Small intestine (tissue), 7 donors: ENCODE measurements at regions not wholly inside any gene's neighbourhood (a gene's known extent, or its start where the extent isn't known, plus 50 kb on each side); places are given as distances from the start of the nearest gene placed in this dataset.

Experiments used
- DNase-seq, 2 donors: peaks; one replicate each; pipeline versions ENCODE4 v3.0.0 to v3.0.0-alpha.2; 2013
- FAIRE-seq: peaks from 2 replicates; lab custom pipeline; 2012; peaks lifted over from hg19 to GRCh38; lab: Jason Lieb, UNC
- H3K27ac ChIP-seq, 3 donors: one replicate each; pipeline ENCODE4 v1.5.1; 2013; ENCODE audit warnings: low read length in 2 of 3, mild to moderate bottlenecking in 2 of 3, control low read depth in 1 of 3, inconsistent platforms in 1 of 3, low read depth in 1 of 3, moderate library complexity in 1 of 3
- H3K27me3 ChIP-seq, 3 donors: one replicate each; pipeline ENCODE4 v1.6.1; 2013; ENCODE audit warnings: low read length in 3 of 3, inconsistent platforms in 1 of 3; ENCODE audit not compliant: control insufficient read depth in 3 of 3, insufficient read depth in 3 of 3
- H3K36me3 ChIP-seq, 3 donors: one replicate each; pipeline ENCODE4 v1.6.1; 2013; ENCODE audit warnings: low read length in 3 of 3, inconsistent platforms in 1 of 3, low read depth in 1 of 3, mild to moderate bottlenecking in 1 of 3, moderate library complexity in 1 of 3; ENCODE audit not compliant: control insufficient read depth in 3 of 3, insufficient read depth in 2 of 3
- H3K4me1 ChIP-seq, 3 donors: one replicate each; pipeline ENCODE4 v1.6.1; 2013; ENCODE audit warnings: low read length in 2 of 3, inconsistent platforms in 1 of 3, low read depth in 1 of 3, mild to moderate bottlenecking in 1 of 3, moderate library complexity in 1 of 3; ENCODE audit not compliant: control insufficient read depth in 3 of 3, insufficient read depth in 2 of 3
- H3K4me3 ChIP-seq, 3 donors: one replicate each; pipeline ENCODE4 v1.5.1; 2013; ENCODE audit warnings: low read length in 3 of 3, control low read depth in 1 of 3, inconsistent platforms in 1 of 3, low read depth in 1 of 3, mild to moderate bottlenecking in 1 of 3, moderate library complexity in 1 of 3
- H3K9me3 ChIP-seq, 2 donors: one replicate each; pipeline ENCODE4 v1.6.1; 2013; ENCODE audit warnings: low read depth in 1 of 2, low read length in 1 of 2; ENCODE audit not compliant: control insufficient read depth in 2 of 2, insufficient read depth in 1 of 2
- WGBS, 3 donors: extraction: QIAGEN DNeasy Blood & Tissue Kit; methylation state at CpG; one replicate each; pipeline ENCODE4 v1.1.7; 2013; 5-methylcytosine and 5-hydroxymethylcytosine counted together
- donor health status: healthy with polysubstance abuse.
- donor health status: control.
- donor health status: control.
- donor health status: Bipolar disorder and iron deficiency.
- donor health status: healthy.

DNA sequence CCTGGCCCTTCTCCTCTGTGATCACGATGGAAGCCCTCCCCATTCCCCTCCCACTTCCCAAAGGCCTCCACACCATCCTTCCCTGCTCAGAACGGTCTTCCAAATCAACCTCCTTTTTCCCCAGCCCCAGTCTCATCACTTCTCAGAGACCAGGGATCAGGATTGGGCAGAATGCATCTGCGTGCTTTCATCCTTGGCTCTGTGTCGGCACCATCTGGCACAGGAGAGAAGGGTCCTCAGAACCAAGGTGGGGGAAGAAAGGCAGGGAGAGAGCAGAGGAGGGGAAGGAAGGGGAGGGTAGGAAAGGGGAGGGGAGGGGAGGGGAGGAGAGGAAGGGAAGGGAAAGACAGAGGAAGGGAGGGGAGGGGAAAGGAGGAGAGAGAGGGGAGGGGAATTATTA, 52.4 kb upstream of the FICD start:
- Histone ChIP-seq H3K4me3 (no peak overlapping the region), H3K27me3 (peaks cover 0 to 2% (median 1%) of the 10 kb centered on the region in 3 donors), H3K36me3 (no peaks in the 10 kb centered on the region), H3K27ac (no peak overlapping the region), H3K9me3 (no peaks in the 10 kb centered on the region), H3K4me1 (no peaks in the 10 kb centered on the region)
- 30 to 48% (median 45%) methylated on average over 4 of the region's 4 CpGs for WGBS, 3 donors
- DNase-seq = no peak
- no peak for FAIRE-seq

GRCh38 chr12:108461058-108461660, 53.9 kb upstream of the FICD start:
- Histone ChIP-seq H3K27me3 (peaks cover 0 to 2% (median 0%) of the 10 kb centered on the region in 3 donors), H3K9me3 (no peaks in the 10 kb centered on the region), H3K27ac (no peak overlapping the region), H3K4me3 (no peak overlapping the region), H3K36me3 (no peaks in the 10 kb centered on the region), H3K4me1 (no peaks in the 10 kb centered on the region)
- DNase-seq (no peak), FAIRE-seq (no peak)
- WGBS, 3 donors = 35 to 69% (median 60%) methylated on average over 4 of the region's 4 CpGs

DNA sequence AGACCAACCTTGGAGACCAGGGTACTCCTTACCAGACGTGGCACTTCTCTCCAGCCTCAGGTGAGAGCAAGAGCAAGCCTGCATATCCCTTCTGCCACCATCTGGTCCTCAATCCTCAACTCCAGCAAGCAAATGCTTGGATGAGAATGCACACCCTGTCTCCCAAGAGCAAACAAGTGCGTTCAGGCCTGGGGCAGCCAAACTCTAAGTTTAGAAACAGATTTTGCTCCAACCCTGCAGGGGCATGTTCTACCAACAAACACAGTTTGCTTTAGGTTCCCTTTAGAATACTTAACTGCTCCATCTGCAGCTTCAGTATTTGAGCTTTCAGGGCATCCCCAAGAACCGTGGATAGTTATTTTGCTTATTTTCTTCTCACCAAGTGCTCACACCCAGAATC, 55.9 kb upstream of the FICD start:
- 39 to 55% (median 48%) methylated on average over 3 of the region's 3 CpGs for WGBS, 3 donors

GRCh38 chr12:108457734-108458361, 57.2 kb upstream of the FICD start:
- WGBS, 3 donors = 46 to 49% (median 47%) methylated on average over 7 of the region's 7 CpGs
- Histone ChIP-seq H3K9me3 (no peaks in the 10 kb centered on the region), H3K4me3 (no peak overlapping the region), H3K27ac (no peak overlapping the region), H3K27me3 (peaks cover 0 to 2% (median 0%) of the 10 kb centered on the region in 3 donors), H3K4me1 (no peaks in the 10 kb centered on the region), H3K36me3 (no peaks in the 10 kb centered on the region)
- DNase-seq (no peak), FAIRE-seq (no peak)

More for the DNA sequence above, 55.9 kb upstream of the FICD start:
- Histone ChIP-seq H3K27me3 (peaks cover 0 to 2% (median 0%) of the 10 kb centered on the region in 3 donors), H3K36me3 (no peaks in the 10 kb centered on the region), H3K4me3 (no peak overlapping the region), H3K9me3 (no peaks in the 10 kb centered on the region), H3K27ac (no peak overlapping the region), H3K4me1 (no peaks in the 10 kb centered on the region)
- no peak for DNase-seq
- no peak for FAIRE-seq

- Histone ChIP-seq H3K9me3 (no peaks in the 10 kb centered on the region), H3K27ac (no peak overlapping the region), H3K4me3 (no peak overlapping the region), H3K36me3 (no peaks in the 10 kb centered on the region), H3K4me1 (no peaks in the 10 kb centered on the region), H3K27me3 (peaks cover 0 to 2% (median 0%) of the 10 kb centered on the region in 3 donors)
- DNase-seq = peak; percentile 28 to 41
- FAIRE-seq = no peak
- WGBS, 3 donors = 44 to 52% (median 50%) methylated on average over 4 of the region's 4 CpGs
Observed at GRCh38 chr12:108457006-108457733, 57.9 kb upstream of the FICD start.

GRCh38 chr12:108455706-108456105, 59.4 kb upstream of the FICD start:
- Histone ChIP-seq H3K4me3 (no peak overlapping the region), H3K4me1 (no peaks in the 10 kb centered on the region), H3K36me3 (no peaks in the 10 kb centered on the region), H3K27me3 (peaks cover 0 to 2% (median 2%) of the 10 kb centered on the region in 3 donors), H3K9me3 (no peaks in the 10 kb centered on the region), H3K27ac (no peak overlapping the region)
- 58 to 79% (median 75%) methylated on average over 4 of the region's 4 CpGs for WGBS, 3 donors
- FAIRE-seq (no peak), DNase-seq (no peak)

DNA sequence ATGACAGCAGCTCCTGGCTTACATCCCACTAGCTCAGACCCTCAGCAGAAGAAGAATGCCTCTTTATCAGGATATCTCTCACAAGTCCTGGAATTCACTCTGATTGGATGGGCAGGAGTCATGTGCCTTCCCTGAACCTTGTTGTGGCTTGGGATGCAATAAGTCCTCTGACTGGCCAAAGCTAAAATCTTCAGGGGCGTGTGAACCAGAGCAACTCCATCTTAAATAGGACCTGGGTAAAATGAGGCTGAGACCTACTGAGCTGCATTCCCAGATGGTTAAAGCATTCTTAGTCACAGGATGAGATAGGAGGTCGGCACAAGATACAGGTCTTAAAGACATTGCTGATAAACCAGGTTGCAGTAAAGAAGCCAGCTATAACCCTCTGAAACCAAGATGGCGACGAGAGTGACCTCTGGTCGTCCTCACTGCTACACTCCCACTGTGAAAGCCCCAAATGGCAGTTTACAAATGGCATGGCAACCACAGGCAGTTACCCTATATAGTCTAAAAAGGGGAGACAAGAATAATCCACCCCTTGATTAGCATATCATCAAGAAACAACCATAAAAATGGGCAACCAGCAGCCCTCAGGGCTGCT, 60.4 kb upstream of the FICD start:
- 63 to 77% (median 71%) methylated on average over 5 of the region's 5 CpGs for WGBS, 3 donors
- no peaks in the 10 kb centered on the region for H3K36me3 ChIP-seq
- no peak for FAIRE-seq
- peaks cover 0 to 3% (median 2%) of the 10 kb centered on the region in 3 donors for H3K27me3 ChIP-seq
- no peak for DNase-seq
- H3K4me1 ChIP-seq = no peaks in the 10 kb centered on the region
- no peak overlapping the region for H3K27ac ChIP-seq
- H3K4me3 ChIP-seq = no peak overlapping the region
- no peaks in the 10 kb centered on the region for H3K9me3 ChIP-seq

- H3K27me3 ChIP-seq = peaks cover 0 to 3% (median 2%) of the 10 kb centered on the region in 3 donors
- no peaks in the 10 kb centered on the region for H3K36me3 ChIP-seq
- WGBS, 3 donors = 36 to 58% (median 45%) methylated on average over 2 of the region's 2 CpGs
- no peaks in the 10 kb centered on the region for H3K9me3 ChIP-seq
- no peaks in the 10 kb centered on the region for H3K4me1 ChIP-seq
- FAIRE-seq (no peak), DNase-seq (no peak)
- H3K4me3 ChIP-seq = no peak overlapping the region
- H3K27ac ChIP-seq = no peak overlapping the region
Observed at GRCh38 chr12:108449478-108449877, 65.6 kb upstream of the FICD start.
